ENCODE measurements at regions not wholly inside any gene's neighbourhood (a gene's known extent, or its start where the extent isn't known, plus 50 kb on each side); places are given as distances from the start of the nearest gene placed in this dataset.

GRCh38 chrX:54695231-54695630 lies 102.8 kb downstream of the ITIH6 start:
- dilution Hi-C loops (cut with HindIII; ENCODE audit: low sequenced_read_pairs, unreplicated experiment) (no loop called here), intact Hi-C loops (cut with micrococcal nuclease) (no loop called here), in situ Hi-C loops (cut with MboI; ENCODE audit: low sequenced_read_pairs) (no loop called here)
- Histone ChIP-seq H4K5ac (ENCODE audit: low read depth, low read length) (no peak overlapping the region), H3K4me1 (ENCODE audit: control insufficient read depth, insufficient read depth, low read length) (no peaks in the 10 kb centered on the region), H2AK5ac (ENCODE audit: low read depth, low read length) (no peak overlapping the region), H2BK20ac (ENCODE audit: low read depth, low read length) (no peak overlapping the region), H3K79me1 (ENCODE audit: low read depth in 1 of 2, low read length in 2 of 2) (no peaks in the 10 kb centered on the region), H3K4me3 (ENCODE audit: insufficient read depth, low read depth, low read length) (no peak overlapping the region), H3K9me1 (ENCODE audit: insufficient read depth, low read length) (no peaks in the 10 kb centered on the region), H3K4me2 (ENCODE audit: low read depth, low read length) (no peak overlapping the region), H3K56ac (ENCODE audit: extremely low read depth, insufficient read depth, low read length) (no peak overlapping the region), H2AK9ac (replicated peaks; ENCODE audit: low read depth, low read length, poor library complexity) (no peak overlapping the region), H3K18ac (ENCODE audit: low read depth, low read length) (no peak overlapping the region), H4K20me1 (ENCODE audit: insufficient read depth, low read length) (no peaks in the 10 kb centered on the region), H3K27me3 (ENCODE audit: control insufficient read depth, insufficient read depth, low read length) (no peaks in the 10 kb centered on the region), H4K91ac (ENCODE audit: insufficient read depth, low read depth, low read length) (no peak overlapping the region), H3K4ac (ENCODE audit: low read depth, low read length) (no peak overlapping the region), H3K27ac (ENCODE audit: insufficient read depth, low read length) (no peak overlapping the region), H3K36me3 (ENCODE audit: control insufficient read depth, insufficient read depth, low read length) (no peaks in the 10 kb centered on the region), H2BK120ac (ENCODE audit: low read depth, low read length) (no peak overlapping the region), H4K8ac (ENCODE audit: low read depth in 2 of 2, low read length in 2 of 2) (no peak overlapping the region), H3K14ac (replicated peaks; ENCODE audit: low read depth, low read length) (no peak overlapping the region), H3K23ac (ENCODE audit: low read depth, low read length) (no peak overlapping the region), H2AFZ (replicated peaks; ENCODE audit: low read length, poor library complexity) (no peak overlapping the region), H2BK5ac (ENCODE audit: low read depth, low read length, poor library complexity, severe bottlenecking) (no peak overlapping the region), H2BK15ac (ENCODE audit: low read depth, low read length) (no peak overlapping the region), H3K9me3 (ENCODE audit: control insufficient read depth, insufficient read depth, low read length) (no peaks in the 10 kb centered on the region), H3K9ac (ENCODE audit: low read depth, low read length) (no peak overlapping the region)
- ATAC-seq (ENCODE audit: low read depth) = peak; percentile 29; the same call in 1 of the 2 replicates
- no TSS peak for BruUV-seq (replicated peaks)
- POLR2A ChIA-PET (ENCODE audit: unreplicated experiment) = no interaction called here
- no CpG with 5 or more reads among the region's 2 CpGs for WGBS, 2 experiments (ENCODE audit: extremely low coverage in 2 of 2, insufficient read length in 1 of 2)
- no peak for TF ChIP-seq FOS (IDR thresholded peaks at IDR 0.05; ENCODE audit: low read depth, low read length)
- TF ChIP-seq POLR2A (IDR thresholded peaks at IDR 0.05; ENCODE audit: low read depth, low read length) = no peak
- TF ChIP-seq RAD21 (IDR thresholded peaks at IDR 0.05; ENCODE audit: low read length) = no peak
- TF ChIP-seq, protein P1, sequence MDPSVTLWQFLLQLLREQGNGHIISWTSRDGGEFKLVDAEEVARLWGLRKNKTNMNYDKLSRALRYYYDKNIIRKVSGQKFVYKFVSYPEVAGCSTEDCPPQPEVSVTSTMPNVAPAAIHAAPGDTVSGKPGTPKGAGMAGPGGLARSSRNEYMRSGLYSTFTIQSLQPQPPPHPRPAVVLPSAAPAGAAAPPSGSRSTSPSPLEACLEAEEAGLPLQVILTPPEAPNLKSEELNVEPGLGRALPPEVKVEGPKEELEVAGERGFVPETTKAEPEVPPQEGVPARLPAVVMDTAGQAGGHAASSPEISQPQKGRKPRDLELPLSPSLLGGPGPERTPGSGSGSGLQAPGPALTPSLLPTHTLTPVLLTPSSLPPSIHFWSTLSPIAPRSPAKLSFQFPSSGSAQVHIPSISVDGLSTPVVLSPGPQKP (IDR thresholded peaks at IDR 0.05; ENCODE audit: borderline replicate concordance, low read depth, low read length) = no peak
- no peak for TF ChIP-seq BHLHE40 (IDR thresholded peaks at IDR 0.05; ENCODE audit: low read depth, low read length)
- no peak for TF ChIP-seq SMC3 (IDR thresholded peaks at IDR 0.05; ENCODE audit: low read depth, low read length)
- CTCF ChIA-PET = no interaction called here
- DNase-seq = peak; percentile 3

All from IMR-90 (cell line).